ENCODE measurements at regions not wholly inside any gene's neighbourhood (a gene's known extent, or its start where the extent isn't known, plus 50 kb on each side); places are given as distances from the start of the nearest gene placed in this dataset.

- no peak for DNase-seq (ENCODE audit: low spot score)
Observed at GRCh38 chr16:5671421-5671820, 573.8 kb upstream of the EEF2KMT start.

GRCh38 chr16:5670198-5670597 is 572.6 kb upstream of the EEF2KMT start:
- DNase-seq (ENCODE audit: low spot score) = no peak

GRCh38 chr16:5668553-5668952 is 571.0 kb upstream of the EEF2KMT start:
- DNase-seq (ENCODE audit: low spot score) = no peak

- DNase-seq (ENCODE audit: low spot score) = no peak
Observed at GRCh38 chr16:5665834-5666233, 568.2 kb upstream of the EEF2KMT start.

GRCh38 chr16:5653789-5654188 is 556.2 kb upstream of the EEF2KMT start:
- DNase-seq (ENCODE audit: low spot score) = no peak

GRCh38 chr16:5653041-5653440 is 555.4 kb upstream of the EEF2KMT start:
- no peak for DNase-seq (ENCODE audit: low spot score)

GRCh38 chr16:5649762-5650743 is 552.5 kb upstream of the EEF2KMT start:
- no peak for DNase-seq (ENCODE audit: low spot score)

GRCh38 chr16:5647051-5647450 is 549.5 kb upstream of the EEF2KMT start:
- no peak for DNase-seq (ENCODE audit: low spot score)

GRCh38 chr16:5643855-5644531 is 546.4 kb upstream of the EEF2KMT start:
- DNase-seq (ENCODE audit: low spot score) = no peak

GRCh38 chr16:5642436-5642835 is 544.8 kb upstream of the EEF2KMT start:
- DNase-seq (ENCODE audit: low spot score) = no peak

- DNase-seq (ENCODE audit: low spot score) = no peak
Observed at GRCh38 chr16:5642011-5642410, 544.4 kb upstream of the EEF2KMT start.

- no peak for DNase-seq (ENCODE audit: low spot score)
Observed at GRCh38 chr16:5640883-5641282, 543.3 kb upstream of the EEF2KMT start.

- DNase-seq (ENCODE audit: low spot score) = no peak
Observed at GRCh38 chr16:5639531-5639930, 541.9 kb upstream of the EEF2KMT start.

GRCh38 chr16:5635331-5635730 is 537.7 kb upstream of the EEF2KMT start:
- DNase-seq (ENCODE audit: low spot score) = no peak

GRCh38 chr16:5634666-5635180 is 537.1 kb upstream of the EEF2KMT start:
- no peak for DNase-seq (ENCODE audit: low spot score)

- peak; percentile 48 for DNase-seq (ENCODE audit: low spot score)
Observed at GRCh38 chr16:5633845-5634440, 536.3 kb upstream of the EEF2KMT start.

- DNase-seq (ENCODE audit: low spot score) = no peak
Observed at GRCh38 chr16:5622234-5622884, 524.8 kb upstream of the EEF2KMT start.

- no peak for DNase-seq (ENCODE audit: low spot score)
Observed at GRCh38 chr16:5621826-5622225, 524.2 kb upstream of the EEF2KMT start.

- no peak for DNase-seq (ENCODE audit: low spot score)
Observed at GRCh38 chr16:5619304-5619703, 521.7 kb upstream of the EEF2KMT start.

- no peak for DNase-seq (ENCODE audit: low spot score)
Observed at GRCh38 chr16:5616841-5617240, 519.2 kb upstream of the EEF2KMT start.

GRCh38 chr16:5615868-5616642 is 518.5 kb upstream of the EEF2KMT start:
- DNase-seq (ENCODE audit: low spot score) = peak; percentile 79

Measured in HT-29 (cell line).